H9 (cell line): ENCODE measurements at regions not wholly inside any gene's neighbourhood (a gene's known extent, or its start where the extent isn't known, plus 50 kb on each side); places are given as distances from the start of the nearest gene placed in this dataset.

Source experiments
- DNase-seq: peaks from one replicate; pipeline ENCODE4 v3.0.0-alpha.2; 2017
- H2AFZ ChIP-seq: one replicate; pipeline ENCODE4 v1.6.1; 2013; ENCODE audit warnings: mild to moderate bottlenecking, low read length, control low read depth, moderate library complexity
- H2AK5ac ChIP-seq: 2 replicates; pipeline ENCODE4 v1.6.1; 2013; ENCODE audit warnings: low read length, control low read depth, mixed read lengths; ENCODE audit not compliant: insufficient read length
- H2BK120ac ChIP-seq: one replicate; pipeline ENCODE4 v1.6.1; 2013; ENCODE audit warnings: low read depth, mild to moderate bottlenecking, low read length, control low read depth, inconsistent platforms; ENCODE audit not compliant: poor library complexity, severe bottlenecking
- H2BK12ac ChIP-seq: 2 replicates; pipeline ENCODE4 v1.6.1; 2013; ENCODE audit warnings: low read length, control low read depth, mixed read lengths, low read depth; ENCODE audit not compliant: insufficient read length
- H2BK15ac ChIP-seq: 2 replicates; pipeline ENCODE4 v1.6.1; 2013; ENCODE audit warnings: low read depth, low read length, control low read depth
- H2BK20ac ChIP-seq: one replicate; pipeline ENCODE4 v1.6.1; 2013; ENCODE audit warnings: low read depth, mild to moderate bottlenecking, low read length, control low read depth, inconsistent platforms; ENCODE audit not compliant: poor library complexity, severe bottlenecking
- H2BK5ac ChIP-seq: 2 replicates; pipeline ENCODE4 v1.6.1; 2013; ENCODE audit warnings: low read length, control low read depth, mixed read lengths; ENCODE audit not compliant: insufficient read length
- H3K14ac ChIP-seq: 2 replicates; pipeline ENCODE4 v1.6.1; 2013; ENCODE audit warnings: low read length, control low read depth; ENCODE audit not compliant: insufficient read depth
- H3K18ac ChIP-seq: 2 replicates; pipeline ENCODE4 v1.6.1; 2013; ENCODE audit warnings: low read depth, mild to moderate bottlenecking, mixed read lengths, low read length, control low read depth; ENCODE audit not compliant: insufficient read length
- H3K23ac ChIP-seq: 2 replicates; pipeline ENCODE4 v1.6.1; 2013; ENCODE audit warnings: low read length, control low read depth, mixed read lengths, low read depth; ENCODE audit not compliant: insufficient read length
- H3K23me2 ChIP-seq: 2 replicates; pipeline ENCODE4 v1.6.1; 2013; ENCODE audit warnings: low read depth, mild to moderate bottlenecking, mixed read lengths, low read length, control low read depth; ENCODE audit not compliant: insufficient read length, poor library complexity, severe bottlenecking
- H3K27ac ChIP-seq: 2 replicates; pipeline ENCODE4 v1.5.1; 2013; ENCODE audit warnings: low read length, control low read depth, mixed read lengths, low read depth; ENCODE audit not compliant: insufficient read length
- H3K27me3 ChIP-seq: 2 replicates; pipeline ENCODE4 v1.6.1; 2013; ENCODE audit warnings: low read length, control low read depth, inconsistent platforms; ENCODE audit not compliant: insufficient read depth
- H3K4ac ChIP-seq: 2 replicates; pipeline ENCODE4 v1.6.1; 2013; ENCODE audit warnings: low read depth, mild to moderate bottlenecking, control low read depth, inconsistent platforms, low read length, moderate library complexity
- H3K4me1 ChIP-seq: 2 replicates; pipeline ENCODE4 v1.6.1; 2013; ENCODE audit warnings: low read length, control low read depth, inconsistent platforms; ENCODE audit not compliant: insufficient read depth
- H3K4me2 ChIP-seq: 2 replicates; pipeline ENCODE4 v1.6.1; 2013; ENCODE audit warnings: low read length, control low read depth, mixed read lengths; ENCODE audit not compliant: insufficient read length, insufficient read depth
- H3K56ac ChIP-seq: 2 replicates; pipeline ENCODE4 v1.6.1; 2013; ENCODE audit warnings: low read depth, mild to moderate bottlenecking, mixed read lengths, low read length, control low read depth; ENCODE audit not compliant: insufficient read length
- H3K79me1 ChIP-seq: 2 replicates; pipeline ENCODE4 v1.6.1; 2013; ENCODE audit warnings: low read depth, mild to moderate bottlenecking, moderate library complexity, low read length, control low read depth, inconsistent platforms; ENCODE audit not compliant: insufficient read depth, poor library complexity, severe bottlenecking
- H3K79me2 ChIP-seq: 2 replicates; pipeline ENCODE4 v1.6.1; 2013; ENCODE audit warnings: low read length, control low read depth, inconsistent platforms; ENCODE audit not compliant: insufficient read depth
- H3K9ac ChIP-seq: 2 replicates; pipeline ENCODE4 v1.6.1; 2013; ENCODE audit warnings: low read length, control low read depth, mixed read lengths; ENCODE audit not compliant: insufficient read length; ENCODE audit errors: extremely low read depth
- H3K9me3 ChIP-seq: one replicate; pipeline ENCODE4 v1.6.1; 2013; ENCODE audit warnings: low read depth, low read length, inconsistent platforms; ENCODE audit not compliant: control insufficient read depth
- H3T11ph ChIP-seq: one replicate; pipeline ENCODE4 v1.6.1; 2013; ENCODE audit warnings: mild to moderate bottlenecking, low read length, control low read depth, inconsistent platforms
- H4K20me1 ChIP-seq: one replicate; pipeline ENCODE4 v1.6.1; 2013; ENCODE audit not compliant: control insufficient read depth, insufficient read length, insufficient read depth
- H4K5ac ChIP-seq: 2 replicates; pipeline ENCODE4 v1.6.1; 2013; ENCODE audit warnings: low read depth, mild to moderate bottlenecking, mixed read lengths, low read length, control low read depth; ENCODE audit not compliant: insufficient read length
- H4K8ac ChIP-seq: replicated peaks from 2 replicates; pipeline ENCODE4 v1.6.1; 2013; ENCODE audit warnings: low read length, control low read depth, mixed read lengths, low read depth; ENCODE audit not compliant: insufficient read length
- H4K91ac ChIP-seq: 2 replicates; pipeline ENCODE4 v1.6.1; 2013; ENCODE audit warnings: low read depth, mild to moderate bottlenecking, moderate library complexity, mixed read lengths, low read length, control low read depth; ENCODE audit not compliant: insufficient read length
- H3K27ac Mint-ChIP-seq, 3 experiments: 2 replicates in 2 of 3; 3 replicates in 1 of 3; pipeline ENCODE4 v1.8.0; 2020 to 2021; ENCODE audit warnings: mixed read lengths in 3 of 3, mild to moderate bottlenecking in 1 of 3, moderate library complexity in 1 of 3
- H3K27me3 Mint-ChIP-seq: 2 replicates; pipeline ENCODE4 v1.8.0; 2021; ENCODE audit warnings: low read depth, mild to moderate bottlenecking, moderate library complexity, mixed read lengths
- H3K36me3 Mint-ChIP-seq, 3 experiments: 2 replicates in 2 of 3; 3 replicates in 1 of 3; pipeline ENCODE4 v1.8.0; 2020 to 2021; ENCODE audit warnings: low read depth in 3 of 3, mixed read lengths in 3 of 3; ENCODE audit not compliant: insufficient read depth in 1 of 3
- H3K4me1 Mint-ChIP-seq, 2 experiments: 2 replicates each; pipeline ENCODE4 v1.8.0; 2020; ENCODE audit warnings: mixed read lengths in 2 of 2
- H3K4me3 Mint-ChIP-seq, 2 experiments: 2 replicates in 1 of 2; 3 replicates in 1 of 2; pipeline ENCODE4 v1.8.0; 2020 to 2021; ENCODE audit warnings: mild to moderate bottlenecking in 2 of 2, mixed read lengths in 2 of 2, moderate library complexity in 1 of 2
- H3K9me3 Mint-ChIP-seq, 2 experiments: 2 replicates in 1 of 2; 3 replicates in 1 of 2; pipeline ENCODE4 v1.8.0; 2020; ENCODE audit warnings: mild to moderate bottlenecking in 2 of 2, mixed read lengths in 2 of 2, moderate library complexity in 1 of 2
- CTCF ChIP-seq: fragments of 200-600 bp; sonication (generic); conservative IDR thresholded peaks from 3 replicates; pipeline ENCODE4 v1.8.0; 2021; ENCODE audit warnings: antibody characterized with exemption, mild to moderate bottlenecking
- whole genome bisulfite sequencing: extraction: QIAGEN DNeasy Blood & Tissue Kit; methylation state at CpG from one replicate; pipeline ENCODE4 v1.1.7; 2013; ENCODE audit warnings: missing lambda C conversion rate, low lambda C conversion rate, mixed read lengths; ENCODE audit not compliant: insufficient read length; ENCODE audit errors: extremely low coverage; 5-methylcytosine and 5-hydroxymethylcytosine counted together

- WGBS = no CpG with 5 or more reads among the region's 1 CpG
- Mint-ChIP-seq H3K36me3 (no peaks in the 10 kb centered on the region), H3K4me3 (no peak overlapping the region), H3K9me3 (peaks cover 0 to 2% of the 10 kb centered on the region in 2 experiments; a peak in 2 of 5 replicates), H3K4me1 (peaks cover 3% of the 10 kb centered on the region in 2 experiments), H3K27me3 (no peaks in the 10 kb centered on the region), H3K27ac (0 out of 7 replicates have a peak overlapping the region, but pooled peaks of 1 of the 3 experiments have one; percentile 13)
- DNase-seq = no peak
- Histone ChIP-seq H2AFZ (no peak overlapping the region), H3T11ph (no peak overlapping the region), H3K9me3 (no peaks in the 10 kb centered on the region), H2BK12ac (no peak overlapping the region), H4K5ac (no peak overlapping the region), H3K23ac (no peak overlapping the region), H4K8ac (no peak overlapping the region), H3K27me3 (no peaks in the 10 kb centered on the region), H3K9ac (no peak overlapping the region), H2BK120ac (no peak overlapping the region), H3K79me2 (no peaks in the 10 kb centered on the region), H3K4me2 (no peak overlapping the region), H3K56ac (no peak overlapping the region), H3K23me2 (no peaks in the 10 kb centered on the region), H3K79me1 (no peaks in the 10 kb centered on the region), H3K4ac (no peak overlapping the region), H2BK15ac (no peak overlapping the region), H3K4me1 (peaks cover 3% of the 10 kb centered on the region; the same call in 1 of the 2 replicates), H3K27ac (no peak overlapping the region), H4K20me1 (no peaks in the 10 kb centered on the region), H3K18ac (no peak overlapping the region), H3K14ac (no peak overlapping the region), H2BK20ac (no peak overlapping the region), H2BK5ac (no peak overlapping the region), H2AK5ac (no peak overlapping the region), H4K91ac (no peak overlapping the region)
- TF ChIP-seq CTCF = no peak
These were observed 399.4 kb downstream of the SOCS6 start for GRCh38 chr18:70688286-70688685.
